ENCODE measurements at regions not wholly inside any gene's neighbourhood (a gene's known extent, or its start where the extent isn't known, plus 50 kb on each side); places are given as distances from the start of the nearest gene placed in this dataset.

GRCh38 chr14:87600240-87600639, 392.7 kb downstream of the GALC start:
- no peak for TF ChIP-seq EZH2 (IDR thresholded peaks at IDR 0.05; ENCODE audit: borderline replicate concordance, low read depth, low read length, severe bottlenecking)
- TF ChIP-seq, protein P1, sequence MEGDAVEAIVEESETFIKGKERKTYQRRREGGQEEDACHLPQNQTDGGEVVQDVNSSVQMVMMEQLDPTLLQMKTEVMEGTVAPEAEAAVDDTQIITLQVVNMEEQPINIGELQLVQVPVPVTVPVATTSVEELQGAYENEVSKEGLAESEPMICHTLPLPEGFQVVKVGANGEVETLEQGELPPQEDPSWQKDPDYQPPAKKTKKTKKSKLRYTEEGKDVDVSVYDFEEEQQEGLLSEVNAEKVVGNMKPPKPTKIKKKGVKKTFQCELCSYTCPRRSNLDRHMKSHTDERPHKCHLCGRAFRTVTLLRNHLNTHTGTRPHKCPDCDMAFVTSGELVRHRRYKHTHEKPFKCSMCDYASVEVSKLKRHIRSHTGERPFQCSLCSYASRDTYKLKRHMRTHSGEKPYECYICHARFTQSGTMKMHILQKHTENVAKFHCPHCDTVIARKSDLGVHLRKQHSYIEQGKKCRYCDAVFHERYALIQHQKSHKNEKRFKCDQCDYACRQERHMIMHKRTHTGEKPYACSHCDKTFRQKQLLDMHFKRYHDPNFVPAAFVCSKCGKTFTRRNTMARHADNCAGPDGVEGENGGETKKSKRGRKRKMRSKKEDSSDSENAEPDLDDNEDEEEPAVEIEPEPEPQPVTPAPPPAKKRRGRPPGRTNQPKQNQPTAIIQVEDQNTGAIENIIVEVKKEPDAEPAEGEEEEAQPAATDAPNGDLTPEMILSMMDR (IDR thresholded peaks at IDR 0.05; ENCODE audit: borderline replicate concordance, extremely low read depth, low read length, poor library complexity, severe bottlenecking): no peak
